ENCODE measurements at regions not wholly inside any gene's neighbourhood (a gene's known extent, or its start where the extent isn't known, plus 50 kb on each side); places are given as distances from the start of the nearest gene placed in this dataset.
"Not testable (repeated sequence)": the region's sequence is repeated elsewhere in the genome, so short reads cannot be mapped to it uniquely, and the experiment has no call there.

DNA sequence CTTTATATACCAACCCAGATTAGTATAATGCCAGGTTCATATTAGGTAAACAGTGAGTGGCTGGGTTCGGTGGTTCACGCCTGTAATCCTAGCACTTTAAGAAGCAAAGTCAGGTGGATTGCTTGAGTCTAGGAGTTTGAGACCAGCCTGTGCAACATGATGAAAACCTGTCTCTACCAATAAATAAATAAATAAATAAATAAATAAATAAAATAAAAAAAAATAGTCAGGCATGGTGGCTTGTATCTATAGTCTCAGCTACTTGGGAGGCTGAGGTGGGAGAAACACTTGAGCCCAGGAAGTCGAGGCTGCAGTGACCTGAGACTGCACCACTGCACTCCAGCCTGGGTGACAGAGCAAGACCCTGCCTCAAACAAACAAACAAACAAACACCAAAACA lies 96.9 kb downstream of the CTH start:
- TF ChIP-seq POLR2A, CTCF (IDR thresholded peaks at IDR 0.05): not testable (repeated sequence)
